Stomach (tissue), 8 donors: ENCODE measurements at regions not wholly inside any gene's neighbourhood (a gene's known extent, or its start where the extent isn't known, plus 50 kb on each side); places are given as distances from the start of the nearest gene placed in this dataset.
A peak's percentile ranks its signal among the peaks of the same experiment; 100 is the strongest.

ENCODE experiments used
- DNase-seq, 2 donors: peaks; one replicate each; pipeline versions ENCODE4 v3.0.0 to v3.0.0-alpha.2; 2013 to 2019
- H3K27ac ChIP-seq, 5 donors: fragments of 200-600 bp in 4 of 5; sonication (generic) in 4 of 5; one replicate each; pipeline ENCODE4 v1.5.1; 2013 to 2019; ENCODE audit warnings: mild to moderate bottlenecking in 1 of 5, moderate library complexity in 1 of 5
- H3K27me3 ChIP-seq, 3 donors: fragments of 200-600 bp; sonication (generic); one replicate each; pipeline ENCODE4 v1.5.1; 2017 to 2019; ENCODE audit warnings: mixed run types in 1 of 3
- H3K36me3 ChIP-seq, 4 donors: fragments of 200-600 bp; sonication (generic); 1 replicate in 3 of 4; 2 replicates in 1 of 4; pipeline ENCODE4 v1.5.1; 2016 to 2019
- H3K4me1 ChIP-seq, 4 donors: fragments of 200-600 bp; sonication (generic); one replicate each; pipeline ENCODE4 v1.5.1; 2016 to 2019
- H3K4me3 ChIP-seq, 4 donors: fragments of 200-600 bp; sonication (generic) in 3 of 4; one replicate each; pipeline ENCODE4 v1.5.1; 2016 to 2019; ENCODE audit warnings: mild to moderate bottlenecking in 1 of 4
- H3K9me3 ChIP-seq, 4 donors: fragments of 200-600 bp; sonication (generic); one replicate each; pipeline ENCODE4 v1.5.1; 2016 to 2019
- EP300 ChIP-seq: sonication (generic); formaldehyde crosslinking; IDR thresholded peaks from one replicate; pipeline ENCODE4 v1.6.1; 2017; ENCODE audit warnings: antibody characterized with exemption
- POLR2A ChIP-seq, 4 donors: fragments of 450-650 bp; IDR thresholded peaks; one replicate each; pipeline ENCODE4 v1.6.1; 2016; ENCODE audit warnings: antibody characterized with exemption in 4 of 4, control low read depth in 2 of 4, mild to moderate bottlenecking in 1 of 4, moderate library complexity in 1 of 4
- POLR2AphosphoS5 ChIP-seq, 3 donors: sonication (generic); formaldehyde crosslinking; IDR thresholded peaks; one replicate each; pipeline ENCODE4 v1.6.1; 2016; ENCODE audit warnings: antibody characterized with exemption in 3 of 3
- WGBS, 5 donors: extraction: QIAGEN DNeasy Blood & Tissue Kit in 3 of 5; methylation state at CpG; one replicate each; pipeline versions ENCODE4 v1.1.5 to v1.1.7; 2013 to 2018; 5-methylcytosine and 5-hydroxymethylcytosine counted together
- intact Hi-C: fragments of 100-400 bp; cut with DNase I; formaldehyde crosslinking; loops from one replicate; pipeline ENCODE4 v1.15.1; 2023; ENCODE audit warnings: low total_unique reads
- TF ChIP-seq, protein P1 (sequence below), 7 experiments: fragments of 450-650 bp in 4 of 7; fragments of 200-600 bp in 3 of 7; sonication (generic) in 3 of 7; IDR thresholded peaks; one replicate each; pipeline ENCODE4 v1.5.1; 2016 to 2019; ENCODE audit warnings: antibody characterized with exemption in 7 of 7, control low read depth in 2 of 7, mild to moderate bottlenecking in 1 of 7
- donor health status: healthy with polysubstance abuse.
- donor health status: Bipolar disorder and iron deficiency.
- donor health status: healthy.

GRCh38 chr10:2817940-2818636 is 249.3 kb upstream of the PFKP start:
- intact Hi-C loops, result no loop called here
- Histone ChIP-seq H3K36me3 (no peaks in the 10 kb centered on the region), H3K4me3 (no peak overlapping the region), H3K27ac (no peak overlapping the region), H3K4me1 (peaks cover 0 to 24% (median 5%) of the 10 kb centered on the region in 4 donors), H3K27me3 (no peaks in the 10 kb centered on the region), H3K9me3 (no peaks in the 10 kb centered on the region)
- WGBS, 5 donors, result 48 to 76% (median 69%) methylated on average over 20 of the region's 20 CpGs
- DNase-seq, result peak in 1 of 2 donors; percentile 30
- TF ChIP-seq POLR2AphosphoS5 (IDR thresholded peaks at IDR 0.05) (peak in 1 of 3 donors; percentile 14), EP300 (no peak), POLR2A (IDR thresholded peaks at IDR 0.05) (no peak)
- TF ChIP-seq, protein P1, sequence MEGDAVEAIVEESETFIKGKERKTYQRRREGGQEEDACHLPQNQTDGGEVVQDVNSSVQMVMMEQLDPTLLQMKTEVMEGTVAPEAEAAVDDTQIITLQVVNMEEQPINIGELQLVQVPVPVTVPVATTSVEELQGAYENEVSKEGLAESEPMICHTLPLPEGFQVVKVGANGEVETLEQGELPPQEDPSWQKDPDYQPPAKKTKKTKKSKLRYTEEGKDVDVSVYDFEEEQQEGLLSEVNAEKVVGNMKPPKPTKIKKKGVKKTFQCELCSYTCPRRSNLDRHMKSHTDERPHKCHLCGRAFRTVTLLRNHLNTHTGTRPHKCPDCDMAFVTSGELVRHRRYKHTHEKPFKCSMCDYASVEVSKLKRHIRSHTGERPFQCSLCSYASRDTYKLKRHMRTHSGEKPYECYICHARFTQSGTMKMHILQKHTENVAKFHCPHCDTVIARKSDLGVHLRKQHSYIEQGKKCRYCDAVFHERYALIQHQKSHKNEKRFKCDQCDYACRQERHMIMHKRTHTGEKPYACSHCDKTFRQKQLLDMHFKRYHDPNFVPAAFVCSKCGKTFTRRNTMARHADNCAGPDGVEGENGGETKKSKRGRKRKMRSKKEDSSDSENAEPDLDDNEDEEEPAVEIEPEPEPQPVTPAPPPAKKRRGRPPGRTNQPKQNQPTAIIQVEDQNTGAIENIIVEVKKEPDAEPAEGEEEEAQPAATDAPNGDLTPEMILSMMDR (IDR thresholded peaks at IDR 0.05), result no peak

DNA sequence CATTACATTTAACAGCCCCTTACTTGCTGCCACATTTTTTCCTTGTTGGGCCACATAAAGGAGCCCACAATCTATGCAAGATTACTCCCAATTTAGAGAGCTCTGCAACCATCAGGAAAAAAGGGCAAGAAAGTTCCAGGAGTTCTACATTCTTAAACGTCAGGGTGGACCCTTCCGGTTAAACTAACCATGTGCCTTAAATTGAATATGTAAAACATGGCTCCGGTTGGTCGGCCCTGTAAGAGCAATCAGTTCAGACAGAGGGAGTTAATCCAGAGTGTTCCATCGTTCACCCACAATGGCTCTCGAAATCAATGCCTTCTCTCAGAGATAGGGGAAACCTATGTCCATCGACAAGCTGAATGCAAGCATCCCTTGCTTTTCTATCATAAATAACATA is 253.7 kb upstream of the PFKP start:
- intact Hi-C loops, result no loop called here
- H3K27me3 ChIP-seq, result no peaks in the 10 kb centered on the region
- no peak overlapping the region for H3K4me3 ChIP-seq
- no peaks in the 10 kb centered on the region for H3K36me3 ChIP-seq
- no peaks in the 10 kb centered on the region for H3K9me3 ChIP-seq
- TF ChIP-seq EP300 (no peak), POLR2A (IDR thresholded peaks at IDR 0.05) (no peak), POLR2AphosphoS5 (IDR thresholded peaks at IDR 0.05) (no peak)
- TF ChIP-seq, protein P1 (IDR thresholded peaks at IDR 0.05), result no peak
- peaks cover 0 to 13% (median 5%) of the 10 kb centered on the region in 4 donors for H3K4me1 ChIP-seq
- no peak for DNase-seq
- no peak overlapping the region for H3K27ac ChIP-seq
- WGBS, 5 donors, result 81 to 89% (median 87%) methylated on average over 7 of the region's 7 CpGs

DNA sequence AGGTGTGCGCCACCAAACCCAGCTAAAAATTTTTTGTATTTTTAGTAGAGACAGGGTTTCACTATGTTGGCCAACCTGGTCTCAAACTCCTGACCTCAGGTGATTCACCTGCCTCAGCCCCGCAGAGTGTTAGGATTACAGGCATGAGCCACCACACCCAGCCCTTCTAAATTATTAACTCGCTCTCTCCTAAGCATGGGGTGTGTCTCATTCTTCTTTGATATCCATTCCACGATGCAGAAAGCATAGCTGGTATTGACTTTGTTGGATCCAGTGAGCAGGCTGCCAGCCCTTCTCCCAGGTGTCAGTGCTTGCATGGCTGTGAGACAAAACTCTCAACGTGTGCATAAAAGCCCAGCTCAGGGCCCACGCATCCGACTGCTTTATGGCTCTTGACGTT is 254.1 kb upstream of the PFKP start:
- intact Hi-C loops, result no loop called here
- 35 to 75% (median 38%) methylated on average over 8 of the region's 8 CpGs for WGBS, 5 donors
- Histone ChIP-seq H3K9me3 (no peaks in the 10 kb centered on the region), H3K4me3 (no peak overlapping the region), H3K27ac (no peak overlapping the region), H3K36me3 (no peaks in the 10 kb centered on the region), H3K27me3 (no peaks in the 10 kb centered on the region), H3K4me1 (peaks cover 0 to 9% (median 4%) of the 10 kb centered on the region in 4 donors)
- DNase-seq, result peak in 1 of 2 donors; percentile 65
- TF ChIP-seq POLR2AphosphoS5 (IDR thresholded peaks at IDR 0.05), result peak in 1 of 3 donors; percentile 3
- no peak for TF ChIP-seq EP300

DNA sequence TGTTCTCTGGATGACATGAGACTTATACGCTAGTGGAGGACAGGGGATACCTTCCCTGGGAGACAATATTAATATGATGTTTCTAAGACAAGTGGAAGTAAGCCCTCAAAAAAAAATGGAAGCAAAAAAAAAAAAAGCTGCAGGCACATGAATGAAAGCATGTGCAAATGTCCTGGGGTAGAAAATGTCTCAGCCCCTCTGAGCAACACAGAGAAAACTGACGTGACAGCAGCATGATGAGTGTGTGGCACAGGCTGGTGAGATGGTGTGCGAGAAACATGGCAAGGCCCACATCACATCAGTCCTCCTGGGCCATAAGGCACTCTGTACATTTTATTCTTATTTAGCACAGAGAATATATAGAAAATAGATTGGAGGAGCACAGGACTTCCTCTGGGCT is 254.7 kb upstream of the PFKP start:
- H3K36me3 ChIP-seq, result no peaks in the 10 kb centered on the region
- H3K27me3 ChIP-seq, result no peaks in the 10 kb centered on the region
- intact Hi-C loops, result no loop called here
- H3K4me3 ChIP-seq, result no peak overlapping the region
- no peak for TF ChIP-seq POLR2AphosphoS5 (IDR thresholded peaks at IDR 0.05)
- TF ChIP-seq, protein P1 (IDR thresholded peaks at IDR 0.05), result no peak
- TF ChIP-seq POLR2A (IDR thresholded peaks at IDR 0.05), result no peak
- TF ChIP-seq EP300, result no peak
- no peaks in the 10 kb centered on the region for H3K9me3 ChIP-seq
- peaks cover 0 to 3% (median 1%) of the 10 kb centered on the region in 4 donors for H3K4me1 ChIP-seq
- 92 to 98% (median 96%) methylated on average over 3 of the region's 3 CpGs for WGBS, 5 donors
- H3K27ac ChIP-seq, result no peak overlapping the region
- DNase-seq, result no peak

GRCh38 chr10:2800178-2800577 is 267.2 kb upstream of the PFKP start:
- H3K27ac ChIP-seq, result no peak overlapping the region
- no peak for DNase-seq
- intact Hi-C loops, result no loop called here
- no peak for TF ChIP-seq EP300
- TF ChIP-seq POLR2A (IDR thresholded peaks at IDR 0.05), result no peak
- TF ChIP-seq POLR2AphosphoS5 (IDR thresholded peaks at IDR 0.05), result no peak
- TF ChIP-seq, protein P1 (IDR thresholded peaks at IDR 0.05), result no peak
- WGBS, 5 donors, result 31 to 51% (median 40%) methylated on average over 5 of the region's 5 CpGs
- H3K4me3 ChIP-seq, result no peak overlapping the region
- H3K27me3 ChIP-seq, result peaks cover 0 to 17% (median 0%) of the 10 kb centered on the region in 3 donors
- H3K36me3 ChIP-seq, result no peaks in the 10 kb centered on the region
- H3K4me1 ChIP-seq, result no peaks in the 10 kb centered on the region
- H3K9me3 ChIP-seq, result peaks cover 0 to 10% (median 3%) of the 10 kb centered on the region in 4 donors
